ENCODE measurements at regions not wholly inside any gene's neighbourhood (a gene's known extent, or its start where the extent isn't known, plus 50 kb on each side); places are given as distances from the start of the nearest gene placed in this dataset.
"Not testable (repeated sequence)": the region's sequence is repeated elsewhere in the genome, so short reads cannot be mapped to it uniquely, and the experiment has no call there.

GRCh38 chr13:81058211-81058915 lies 717.4 kb upstream of the SPRY2 start:
- no peak for DNase-seq (ENCODE audit: low spot score)

GRCh38 chr13:81051873-81052272 lies 710.9 kb upstream of the SPRY2 start:
- DNase-seq (ENCODE audit: low spot score), result no peak

GRCh38 chr13:81048026-81048461 lies 707.1 kb upstream of the SPRY2 start:
- DNase-seq (ENCODE audit: low spot score), result no peak

GRCh38 chr13:81041761-81042160 lies 700.8 kb upstream of the SPRY2 start:
- no peak for DNase-seq (ENCODE audit: low spot score)

- DNase-seq (ENCODE audit: low spot score), result no peak
Observed at GRCh38 chr13:81031996-81032395, 691.1 kb upstream of the SPRY2 start.

- DNase-seq (ENCODE audit: low spot score), result no peak
Observed at GRCh38 chr13:81025091-81025490, 684.2 kb upstream of the SPRY2 start.

- no peak for DNase-seq (ENCODE audit: low spot score)
Observed at GRCh38 chr13:81021284-81021840, 680.4 kb upstream of the SPRY2 start.

- no peak for DNase-seq (ENCODE audit: low spot score)
Observed at GRCh38 chr13:81020010-81020409, 679.1 kb upstream of the SPRY2 start.

GRCh38 chr13:81018936-81019335 lies 678.0 kb upstream of the SPRY2 start:
- DNase-seq (ENCODE audit: low spot score), result no peak

GRCh38 chr13:81017513-81018152 lies 676.7 kb upstream of the SPRY2 start:
- DNase-seq (ENCODE audit: low spot score), result no peak

GRCh38 chr13:81012031-81012430 lies 671.1 kb upstream of the SPRY2 start:
- no peak for DNase-seq (ENCODE audit: low spot score)

GRCh38 chr13:81001828-81002385 lies 661.0 kb upstream of the SPRY2 start:
- DNase-seq (ENCODE audit: low spot score), result no peak

- DNase-seq (ENCODE audit: low spot score), result not testable (repeated sequence)
Observed at GRCh38 chr13:80998603-80999002, 657.7 kb upstream of the SPRY2 start.

- no peak for DNase-seq (ENCODE audit: low spot score)
Observed at GRCh38 chr13:80989747-80990146, 648.8 kb upstream of the SPRY2 start.

GRCh38 chr13:80989241-80989640 lies 648.3 kb upstream of the SPRY2 start:
- no peak for DNase-seq (ENCODE audit: low spot score)

GRCh38 chr13:80988391-80989151 lies 647.6 kb upstream of the SPRY2 start:
- DNase-seq (ENCODE audit: low spot score), result no peak

- peak; percentile 45 for DNase-seq (ENCODE audit: low spot score)
Observed at GRCh38 chr13:80979035-80979641, 638.2 kb upstream of the SPRY2 start.

GRCh38 chr13:80977168-80977567 lies 636.2 kb upstream of the SPRY2 start:
- DNase-seq (ENCODE audit: low spot score), result no peak

- no peak for DNase-seq (ENCODE audit: low spot score)
Observed at GRCh38 chr13:80975903-80976302, 635.0 kb upstream of the SPRY2 start.

- no peak for DNase-seq (ENCODE audit: low spot score)
Observed at GRCh38 chr13:80973721-80974120, 632.8 kb upstream of the SPRY2 start.

- no peak for DNase-seq (ENCODE audit: low spot score)
Observed at GRCh38 chr13:80972857-80973478, 632.0 kb upstream of the SPRY2 start.

All from mucosa of gallbladder (tissue), 1 donor.